Esophagus muscularis mucosa (tissue), 4 donors: ENCODE measurements at regions not wholly inside any gene's neighbourhood (a gene's known extent, or its start where the extent isn't known, plus 50 kb on each side); places are given as distances from the start of the nearest gene placed in this dataset.

Source experiments
- DNase-seq: peaks from one replicate; pipeline ENCODE4 v3.0.0-alpha.2; 2017; ENCODE audit errors: extremely low spot score
- H3K27ac ChIP-seq, 4 donors: fragments of 200-600 bp; sonication (generic); replicated peaks in 1 of 4; 1 replicate in 3 of 4; 2 replicates in 1 of 4; pipeline ENCODE4 v1.5.1; 2016 to 2019; ENCODE audit warnings: mild to moderate bottlenecking in 1 of 4
- H3K27me3 ChIP-seq, 4 donors: fragments of 200-600 bp; sonication (generic); one replicate each; pipeline versions ENCODE4 v1.5.1 to v1.6.0; 2016 to 2019
- H3K36me3 ChIP-seq, 4 donors: fragments of 200-600 bp; sonication (generic); one replicate each; pipeline ENCODE4 v1.5.1; 2016 to 2019
- H3K4me1 ChIP-seq, 4 donors: fragments of 200-600 bp; sonication (generic); one replicate each; pipeline ENCODE4 v1.5.1; 2016 to 2019
- H3K4me3 ChIP-seq, 4 donors: fragments of 200-600 bp; sonication (generic); 1 replicate in 2 of 4; 2 replicates in 2 of 4; pipeline ENCODE4 v1.5.1; 2016 to 2019; ENCODE audit warnings: mild to moderate bottlenecking in 4 of 4, moderate library complexity in 1 of 4
- H3K9me3 ChIP-seq, 4 donors: fragments of 200-600 bp; sonication (generic); 1 replicate in 3 of 4; 2 replicates in 1 of 4; pipeline ENCODE4 v1.5.1; 2016 to 2019
- CTCF ChIP-seq, 3 experiments: fragments of 200-600 bp in 2 of 3; fragments of 450-650 bp in 1 of 3; sonication (generic) in 2 of 3; IDR thresholded peaks; one replicate each; pipeline ENCODE4 v1.5.1; 2017 to 2019; ENCODE audit warnings: antibody characterized with exemption in 3 of 3, mild to moderate bottlenecking in 2 of 3, moderate library complexity in 1 of 3
- EP300 ChIP-seq: sonication (generic); formaldehyde crosslinking; IDR thresholded peaks from one replicate; pipeline ENCODE4 v1.6.1; 2017; ENCODE audit warnings: antibody characterized with exemption
- POLR2A ChIP-seq: fragments of 450-650 bp; IDR thresholded peaks from one replicate; pipeline ENCODE4 v1.6.1; 2017; ENCODE audit warnings: antibody characterized with exemption, moderate library complexity, mild to moderate bottlenecking, low read depth
- POLR2AphosphoS5 ChIP-seq, 2 donors: sonication (generic); formaldehyde crosslinking; IDR thresholded peaks; one replicate each; pipeline ENCODE4 v1.6.1; 2017; ENCODE audit warnings: antibody characterized with exemption in 2 of 2
- WGBS: methylation state at CpG from one replicate; pipeline ENCODE4 v1.1.5; 2018; 5-methylcytosine and 5-hydroxymethylcytosine counted together
- intact Hi-C: fragments of 100-400 bp; cut with DNase I; formaldehyde crosslinking; loops from one replicate; pipeline ENCODE4 v1.15.1; 2023

GRCh38 chr14:84041421-84041820, 1488.5 kb upstream of the FLRT2 start:
- Histone ChIP-seq H3K36me3 (no peaks in the 10 kb centered on the region), H3K4me3 (no peak overlapping the region), H3K27me3 (no peaks in the 10 kb centered on the region), H3K9me3 (no peaks in the 10 kb centered on the region), H3K4me1 (no peaks in the 10 kb centered on the region), H3K27ac (no peak overlapping the region)
- DNase-seq: no peak
- WGBS: 98% methylated on average over 2 of the region's 2 CpGs
- intact Hi-C loops: no loop called here
- TF ChIP-seq POLR2A (no peak), CTCF (IDR thresholded peaks at IDR 0.05) (no peak), EP300 (no peak), POLR2AphosphoS5 (IDR thresholded peaks at IDR 0.05) (no peak)

- H3K9me3 ChIP-seq: no peaks in the 10 kb centered on the region
- no peak overlapping the region for H3K27ac ChIP-seq
- no peak for DNase-seq
- WGBS: 82% methylated on average over 1 of the region's 1 CpG
- no peak for TF ChIP-seq POLR2A
- no peak for TF ChIP-seq CTCF (IDR thresholded peaks at IDR 0.05)
- TF ChIP-seq POLR2AphosphoS5 (IDR thresholded peaks at IDR 0.05): no peak
- TF ChIP-seq EP300: no peak
- intact Hi-C loops: no loop called here
- no peaks in the 10 kb centered on the region for H3K4me1 ChIP-seq
- H3K27me3 ChIP-seq: no peaks in the 10 kb centered on the region
- no peaks in the 10 kb centered on the region for H3K36me3 ChIP-seq
- H3K4me3 ChIP-seq: no peak overlapping the region
Observed at GRCh38 chr14:84042992-84043391, 1487.0 kb upstream of the FLRT2 start.

- TF ChIP-seq EP300 (no peak), POLR2A (no peak), POLR2AphosphoS5 (IDR thresholded peaks at IDR 0.05) (no peak), CTCF (IDR thresholded peaks at IDR 0.05) (no peak)
- intact Hi-C loops: no loop called here
- no peak for DNase-seq
- H3K4me1 ChIP-seq: no peaks in the 10 kb centered on the region
- no peaks in the 10 kb centered on the region for H3K27me3 ChIP-seq
- H3K9me3 ChIP-seq: no peaks in the 10 kb centered on the region
- no peak overlapping the region for H3K4me3 ChIP-seq
- 53% methylated on average over 3 of the region's 3 CpGs for WGBS
- H3K27ac ChIP-seq: no peak overlapping the region
- H3K36me3 ChIP-seq: no peaks in the 10 kb centered on the region
Observed at GRCh38 chr14:84064316-84065125, 1465.4 kb upstream of the FLRT2 start.

- no peak overlapping the region for H3K27ac ChIP-seq
- DNase-seq: no peak
- no peaks in the 10 kb centered on the region for H3K27me3 ChIP-seq
- no peaks in the 10 kb centered on the region for H3K9me3 ChIP-seq
- no peak for TF ChIP-seq CTCF (IDR thresholded peaks at IDR 0.05)
- no peak for TF ChIP-seq POLR2AphosphoS5 (IDR thresholded peaks at IDR 0.05)
- TF ChIP-seq POLR2A: no peak
- TF ChIP-seq EP300: no peak
- WGBS: 87% methylated on average over 5 of the region's 5 CpGs
- H3K36me3 ChIP-seq: no peaks in the 10 kb centered on the region
- H3K4me1 ChIP-seq: no peaks in the 10 kb centered on the region
- no peak overlapping the region for H3K4me3 ChIP-seq
- intact Hi-C loops: no loop called here
Observed at GRCh38 chr14:84065811-84066210, 1464.1 kb upstream of the FLRT2 start.

- WGBS: 92% methylated on average over 2 of the region's 2 CpGs
- Histone ChIP-seq H3K4me1 (no peaks in the 10 kb centered on the region), H3K27me3 (no peaks in the 10 kb centered on the region), H3K27ac (no peak overlapping the region), H3K4me3 (no peak overlapping the region), H3K9me3 (no peaks in the 10 kb centered on the region), H3K36me3 (no peaks in the 10 kb centered on the region)
- no peak for DNase-seq
- intact Hi-C loops: no loop called here
- TF ChIP-seq CTCF (IDR thresholded peaks at IDR 0.05) (no peak), POLR2A (no peak), EP300 (no peak), POLR2AphosphoS5 (IDR thresholded peaks at IDR 0.05) (no peak)
Observed at GRCh38 chr14:84068288-84068687, 1461.7 kb upstream of the FLRT2 start.
